ENCODE measurements at regions not wholly inside any gene's neighbourhood (a gene's known extent, or its start where the extent isn't known, plus 50 kb on each side); places are given as distances from the start of the nearest gene placed in this dataset.
A peak's percentile ranks its signal among the peaks of the same experiment; 100 is the strongest.

- TF ChIP-seq EED (IDR thresholded peaks at IDR 0.05; ENCODE audit: low read depth) (0 out of 2 replicates have a peak, but pooled peaks have one; percentile 32), MEF2B (IDR thresholded peaks at IDR 0.05; ENCODE audit: partially characterized antibody, poor library complexity, severe bottlenecking) (peak; percentile 22), POLR2AphosphoS2 (IDR thresholded peaks at IDR 0.05; ENCODE audit: low read depth, low read length) (no peak), ZBED1 (IDR thresholded peaks at IDR 0.05; ENCODE audit: borderline replicate concordance) (no peak), BCL11A (IDR thresholded peaks at IDR 0.05; ENCODE audit: low read depth, low read length) (peak; percentile 44; the same call in 1 of the 2 replicates), TCF3 (IDR thresholded peaks at IDR 0.05; ENCODE audit: borderline replicate concordance, insufficient read depth, low read depth, low read length) (no peak), JUND (IDR thresholded peaks at IDR 0.05; ENCODE audit: low read depth, low read length) (peak; percentile 78), ZNF622 (IDR thresholded peaks at IDR 0.05) (no peak)
These were observed 280.3 kb downstream of the ZPLD1 start (continued) for GRCh38 chr3:102715030-102715697.

GRCh38 chr3:102718651-102719050, 283.8 kb downstream of the ZPLD1 start:
- Histone ChIP-seq H3K4me2 (ENCODE audit: control insufficient read depth, insufficient read depth) (no peak overlapping the region), H3K27ac (ENCODE audit: control insufficient read depth, insufficient read depth) (no peak overlapping the region), H3K9ac (ENCODE audit: control insufficient read depth, insufficient read depth, low read length) (no peak overlapping the region), H4K20me1 (ENCODE audit: control insufficient read depth, insufficient read depth) (no peaks in the 10 kb centered on the region), H3K4me3 (no peak overlapping the region), H3K36me3 (ENCODE audit: control insufficient read depth in 2 of 2, insufficient read depth in 2 of 2, low read length in 1 of 2) (no peaks in the 10 kb centered on the region), H3K4me1 (ENCODE audit: control insufficient read depth, insufficient read depth, low read length) (no peaks in the 10 kb centered on the region), H2AFZ (ENCODE audit: control insufficient read depth, low read depth, low read length) (no peak overlapping the region), H3K9me3 (replicated peaks; ENCODE audit: control insufficient read depth, insufficient read depth, low read length) (no peaks in the 10 kb centered on the region), H3K27me3 (replicated peaks in 1 of 2; ENCODE audit: control insufficient read depth in 2 of 2, insufficient read depth in 2 of 2, low read length in 1 of 2) (no peaks in the 10 kb centered on the region), H3K79me2 (ENCODE audit: control insufficient read depth, insufficient read depth, low read length) (no peaks in the 10 kb centered on the region)
- CTCF ChIA-PET: interaction anchor here (1.9 to 7.3 kb wide), 2 partner anchors 9 to 45 kb away, joined by 4 to 43 read pairs; no protein-coding TSS in a partner anchor
- 0% methylated on average over 2 of the region's 2 CpGs for WGBS (ENCODE audit: insufficient coverage, insufficient replicate concordance, low lambda C conversion rate, missing lambda C conversion rate)
- POLR2A ChIA-PET: no interaction called here
- ATAC-seq (no peak), FAIRE-seq (no peak), DNase-seq (ENCODE audit: low read depth, low spot score) (no peak)
- intact Hi-C loops (cut with micrococcal nuclease; ENCODE audit: unreplicated experiment) (no loop called here), in situ Hi-C loops (cut with MboI) (no loop called here)
- RAD21 ChIA-PET (ENCODE audit: unreplicated experiment): interaction anchor here (0.7 to 1.4 kb wide), 2 partner anchors 22 to 28 kb away, joined by 3 to 4 read pairs; no protein-coding TSS in a partner anchor
- SMC1A ChIA-PET (ENCODE audit: uncharacterized antibody, unreplicated experiment): interaction anchor here (0.7 to 2.2 kb wide), 7 partner anchors 8 to 489 kb away, joined by 3 to 9 read pairs (median 4); no protein-coding TSS in a partner anchor
- no TSS peak for BruUV-seq (replicated peaks)
- TF ChIP-seq IKZF2 (IDR thresholded peaks at IDR 0.05) (no peak), CBFB (IDR thresholded peaks at IDR 0.05; ENCODE audit: low read depth) (no peak), E2F8 (IDR thresholded peaks at IDR 0.05; ENCODE audit: low read depth, partially characterized antibody) (no peak), NRF1 (conservative IDR thresholded peaks at IDR 0.05; ENCODE audit: low read depth, low read length) (no peak), TCF12 (IDR thresholded peaks at IDR 0.05; ENCODE audit: low read depth, low read length) (no peak), POLR2A (IDR thresholded peaks at IDR 0.05; ENCODE audit: low read depth, low read length) (no peak), MEF2A (IDR thresholded peaks at IDR 0.05; ENCODE audit: insufficient read depth, low read depth, low read length) (no peak), TARDBP (IDR thresholded peaks at IDR 0.05; ENCODE audit: borderline replicate concordance) (no peak), ZNF384 (IDR thresholded peaks at IDR 0.05; ENCODE audit: borderline replicate concordance, low read depth, low read length) (no peak), STAT3 (IDR thresholded peaks at IDR 0.05; ENCODE audit: low read depth, low read length) (no peak), CBX3 (IDR thresholded peaks at IDR 0.05; ENCODE audit: borderline replicate concordance, low read depth) (no peak), ZNF217 (IDR thresholded peaks at IDR 0.05) (no peak), SMAD1 (IDR thresholded peaks at IDR 0.05; ENCODE audit: low read depth, partially characterized antibody) (no peak), ETV6 (conservative IDR thresholded peaks at IDR 0.05 in 1 of 2, IDR thresholded peaks at IDR 0.05 in 1 of 2; ENCODE audit: borderline replicate concordance in 1 of 2, low read depth in 1 of 2) (no peak), MTA3 (IDR thresholded peaks at IDR 0.05; ENCODE audit: borderline replicate concordance, low read length) (no peak), STAT1 (conservative IDR thresholded peaks at IDR 0.05) (no peak), BRCA1 (IDR thresholded peaks at IDR 0.05; ENCODE audit: low read depth, low read length) (no peak)
